ENCODE measurements at regions not wholly inside any gene's neighbourhood (a gene's known extent, or its start where the extent isn't known, plus 50 kb on each side); places are given as distances from the start of the nearest gene placed in this dataset.
"Not testable (repeated sequence)": the region's sequence is repeated elsewhere in the genome, so short reads cannot be mapped to it uniquely, and the experiment has no call there.

DNA sequence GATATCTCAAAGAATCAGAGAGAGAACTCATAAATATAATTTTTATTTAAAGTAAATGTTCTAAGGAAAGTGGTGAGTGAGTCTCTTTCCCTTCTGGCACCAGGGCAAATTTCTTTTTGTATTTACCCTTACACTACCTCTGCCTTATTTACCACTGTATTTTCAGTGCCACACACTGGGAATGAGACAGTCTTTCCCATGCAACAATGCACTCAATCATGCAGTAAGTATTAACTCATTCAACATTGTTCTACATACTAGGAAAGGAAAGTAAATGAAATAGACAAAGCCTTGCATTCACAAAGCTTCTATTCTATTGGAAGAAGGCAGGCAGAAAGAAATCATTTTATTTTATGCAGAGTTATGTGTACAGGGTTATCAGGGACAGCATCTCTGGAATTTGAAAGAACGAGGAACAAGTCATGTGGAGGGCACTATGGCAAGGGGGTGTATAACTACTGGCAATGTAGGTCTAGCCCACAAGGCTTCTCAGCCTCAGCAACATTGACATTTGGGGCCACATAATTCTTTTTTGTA lies 129.8 kb upstream of the PRDX6 start:
- H3K27me3 ChIP-seq (ENCODE audit: insufficient read depth, poor library complexity, severe bottlenecking) = no peaks in the 10 kb centered on the region
- H3K4me3 ChIP-seq (ENCODE audit: severe bottlenecking) = no peak overlapping the region
- no peaks in the 10 kb centered on the region for H3K4me1 ChIP-seq (ENCODE audit: insufficient read depth, poor library complexity, severe bottlenecking)
- DNase-seq (ENCODE audit: low spot score) (no peak), ATAC-seq (ENCODE audit: low read depth) (no peak)
- TF ChIP-seq CTCF (IDR thresholded peaks at IDR 0.05; ENCODE audit: poor library complexity, severe bottlenecking) = no peak
- no peaks in the 10 kb centered on the region for H3K36me3 ChIP-seq (ENCODE audit: low read depth)
- no peak overlapping the region for H3K27ac ChIP-seq (ENCODE audit: poor library complexity, severe bottlenecking)
- no peaks in the 10 kb centered on the region for H3K9me3 ChIP-seq (ENCODE audit: severe bottlenecking)

- not testable (repeated sequence) for ATAC-seq (ENCODE audit: low read depth); H3K9me3 ChIP-seq (ENCODE audit: severe bottlenecking); H3K36me3 ChIP-seq (ENCODE audit: low read depth); H3K27me3 ChIP-seq (ENCODE audit: insufficient read depth, poor library complexity, severe bottlenecking); H3K27ac ChIP-seq (ENCODE audit: poor library complexity, severe bottlenecking); DNase-seq (ENCODE audit: low spot score); H3K4me3 ChIP-seq (ENCODE audit: severe bottlenecking); H3K4me1 ChIP-seq (ENCODE audit: insufficient read depth, poor library complexity, severe bottlenecking)
These were observed 124.5 kb upstream of the PRDX6 start for GRCh38 chr1:173352635-173353034.

DNA sequence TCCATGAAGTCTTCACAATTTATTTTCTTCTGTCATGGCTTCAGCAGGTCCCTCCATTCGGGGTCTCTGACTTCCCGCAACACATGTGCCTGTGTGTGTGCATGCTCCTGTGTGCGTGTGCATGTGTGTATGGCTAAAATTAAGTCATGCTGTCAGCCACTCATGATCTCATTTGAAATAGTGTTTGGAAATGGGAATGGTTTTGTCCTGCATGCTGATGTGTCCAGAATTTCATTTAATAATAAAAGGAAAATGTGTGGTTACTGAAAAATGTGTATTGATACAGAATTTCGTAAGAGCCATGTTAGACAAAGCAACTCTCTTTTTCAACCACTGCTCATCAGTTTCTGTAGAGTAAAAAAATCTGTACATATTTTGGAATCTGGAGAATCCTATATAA lies 123.8 kb upstream of the PRDX6 start:
- Histone ChIP-seq H3K27me3 (ENCODE audit: insufficient read depth, poor library complexity, severe bottlenecking) (no peaks in the 10 kb centered on the region), H3K4me1 (ENCODE audit: insufficient read depth, poor library complexity, severe bottlenecking) (peaks cover 4% of the 10 kb centered on the region), H3K9me3 (ENCODE audit: severe bottlenecking) (no peaks in the 10 kb centered on the region), H3K36me3 (ENCODE audit: low read depth) (no peaks in the 10 kb centered on the region), H3K4me3 (ENCODE audit: severe bottlenecking) (no peak overlapping the region), H3K27ac (ENCODE audit: poor library complexity, severe bottlenecking) (no peak overlapping the region)
- TF ChIP-seq CTCF (IDR thresholded peaks at IDR 0.05; ENCODE audit: poor library complexity, severe bottlenecking) = no peak
- no peak for DNase-seq (ENCODE audit: low spot score)
- no peak for ATAC-seq (ENCODE audit: low read depth)

DNA sequence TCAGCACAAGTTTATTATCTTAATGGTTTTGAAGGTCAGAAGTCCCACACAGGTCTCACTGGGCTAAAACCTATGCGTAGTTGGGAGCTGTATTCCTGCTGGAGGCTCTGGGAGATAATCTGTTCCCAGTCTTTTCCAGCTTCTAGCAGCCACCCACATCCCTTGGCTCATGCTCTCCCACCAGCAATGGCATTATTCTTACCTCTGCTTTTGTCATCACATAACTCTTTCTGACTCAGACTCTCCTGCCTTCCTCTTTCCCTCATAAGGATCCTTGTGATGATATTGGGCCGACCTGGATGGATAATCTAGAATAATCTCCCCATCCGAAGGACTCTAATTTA lies 122.2 kb upstream of the PRDX6 start:
- no peak for TF ChIP-seq CTCF (IDR thresholded peaks at IDR 0.05; ENCODE audit: poor library complexity, severe bottlenecking)
- Histone ChIP-seq H3K36me3 (ENCODE audit: low read depth) (no peaks in the 10 kb centered on the region), H3K4me3 (ENCODE audit: severe bottlenecking) (no peak overlapping the region), H3K4me1 (ENCODE audit: insufficient read depth, poor library complexity, severe bottlenecking) (peaks cover 4% of the 10 kb centered on the region), H3K27ac (ENCODE audit: poor library complexity, severe bottlenecking) (no peak overlapping the region), H3K9me3 (ENCODE audit: severe bottlenecking) (no peaks in the 10 kb centered on the region), H3K27me3 (ENCODE audit: insufficient read depth, poor library complexity, severe bottlenecking) (no peaks in the 10 kb centered on the region)
- DNase-seq (ENCODE audit: low spot score) = no peak
- no peak for ATAC-seq (ENCODE audit: low read depth)

DNA sequence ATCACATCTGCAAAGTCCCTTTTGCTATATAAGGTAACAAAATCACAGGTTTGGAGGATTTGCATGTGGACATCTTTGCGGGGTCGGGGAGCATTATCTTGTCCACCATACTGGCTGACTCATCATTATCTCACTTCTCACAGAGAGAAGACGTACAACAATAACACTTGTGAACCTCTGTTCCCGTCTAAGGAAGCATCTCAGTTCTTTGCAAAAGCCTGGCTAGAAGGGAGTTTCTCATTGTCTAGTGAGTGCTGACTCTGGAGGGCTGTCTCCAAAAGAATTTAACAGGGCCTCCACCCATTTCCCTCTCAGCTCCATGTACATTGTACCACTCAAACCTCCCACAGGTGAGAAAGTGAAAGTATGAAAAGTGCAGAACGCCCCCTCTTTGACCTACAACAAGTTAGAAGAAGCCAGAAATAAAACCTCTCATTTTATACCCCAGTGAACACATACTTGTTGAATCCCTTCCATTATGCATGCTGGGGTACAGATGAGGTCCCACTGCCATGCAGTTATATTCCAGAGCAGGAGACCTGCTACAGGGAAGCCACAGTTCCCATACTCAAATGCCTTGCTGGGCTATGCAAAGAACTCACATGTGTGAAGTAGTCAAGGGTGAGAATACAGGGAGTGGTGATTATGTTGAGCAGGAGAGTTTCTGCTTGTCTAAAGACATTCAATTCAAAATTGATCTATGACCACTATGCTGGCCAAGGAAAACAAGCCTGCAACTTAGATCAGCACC lies 121.7 kb upstream of the PRDX6 start:
- Histone ChIP-seq H3K4me1 (ENCODE audit: insufficient read depth, poor library complexity, severe bottlenecking) (peaks cover 4% of the 10 kb centered on the region), H3K27ac (ENCODE audit: poor library complexity, severe bottlenecking) (no peak overlapping the region), H3K4me3 (ENCODE audit: severe bottlenecking) (no peak overlapping the region), H3K27me3 (ENCODE audit: insufficient read depth, poor library complexity, severe bottlenecking) (no peaks in the 10 kb centered on the region), H3K9me3 (ENCODE audit: severe bottlenecking) (no peaks in the 10 kb centered on the region), H3K36me3 (ENCODE audit: low read depth) (no peaks in the 10 kb centered on the region)
- DNase-seq (ENCODE audit: low spot score) = no peak
- no peak for ATAC-seq (ENCODE audit: low read depth)
- TF ChIP-seq CTCF (IDR thresholded peaks at IDR 0.05; ENCODE audit: poor library complexity, severe bottlenecking) = no peak
